Astrocyte (in vitro differentiated cells and primary cell): ENCODE measurements at regions not wholly inside any gene's neighbourhood (a gene's known extent, or its start where the extent isn't known, plus 50 kb on each side); places are given as distances from the start of the nearest gene placed in this dataset.

Experiments
- DNase-seq: peaks from one replicate; pipeline ENCODE4 v3.0.0-alpha.2; 2010; ENCODE audit warnings: low read depth
- FAIRE-seq: peaks from 2 replicates; lab custom pipeline; 2011; peaks lifted over from hg19 to GRCh38; lab: Jason Lieb, UNC
- H2AFZ ChIP-seq: 2 replicates; pipeline ENCODE4 v1.6.0; 2012; ENCODE audit warnings: low read depth, low read length, inconsistent platforms
- H3K27ac ChIP-seq: 2 replicates; pipeline ENCODE4 v1.5.1; 2011; ENCODE audit warnings: low read depth, low read length, inconsistent platforms
- H3K27me3 ChIP-seq: 2 replicates; pipeline ENCODE4 v1.6.0; 2011; ENCODE audit warnings: low read length, inconsistent platforms; ENCODE audit not compliant: insufficient read depth
- H3K36me3 ChIP-seq: 2 replicates; pipeline ENCODE4 v1.5.1; 2011; ENCODE audit warnings: low read length, inconsistent platforms; ENCODE audit not compliant: insufficient read depth
- H3K4me1 ChIP-seq: 2 replicates; pipeline ENCODE4 v1.5.1; 2011; ENCODE audit warnings: low read length, inconsistent platforms; ENCODE audit not compliant: insufficient read depth
- H3K4me2 ChIP-seq: 2 replicates; pipeline ENCODE4 v1.6.0; 2012; ENCODE audit warnings: low read length, inconsistent platforms
- H3K4me3 ChIP-seq: 2 replicates; pipeline ENCODE4 v1.5.1; 2011; ENCODE audit warnings: low read depth, mild to moderate bottlenecking, low read length, inconsistent platforms; ENCODE audit not compliant: insufficient read depth
- H3K79me2 ChIP-seq: 2 replicates; pipeline ENCODE4 v1.6.0; 2012; ENCODE audit warnings: mild to moderate bottlenecking, low read length, inconsistent platforms; ENCODE audit not compliant: insufficient read depth
- H3K9ac ChIP-seq: 2 replicates; pipeline ENCODE4 v1.6.0; 2012; ENCODE audit warnings: mild to moderate bottlenecking, low read length, inconsistent platforms
- H3K9me3 ChIP-seq: 2 replicates; pipeline ENCODE4 v1.5.1; 2012; ENCODE audit warnings: low read depth, mild to moderate bottlenecking, low read length, inconsistent platforms; ENCODE audit not compliant: insufficient read depth
- H4K20me1 ChIP-seq: 2 replicates; pipeline ENCODE4 v1.6.0; 2012; ENCODE audit warnings: low read length, inconsistent platforms; ENCODE audit not compliant: insufficient read depth
- H3K27ac Mint-ChIP-seq: one replicate; pipeline ENCODE4 v1.8.0; 2021; ENCODE audit warnings: mild to moderate bottlenecking, mixed read lengths; ENCODE audit not compliant: unreplicated experiment
- H3K27me3 Mint-ChIP-seq: one replicate; pipeline ENCODE4 v1.8.0; 2021; ENCODE audit warnings: low read depth, mixed read lengths; ENCODE audit not compliant: unreplicated experiment
- H3K36me3 Mint-ChIP-seq: one replicate; pipeline ENCODE4 v1.8.0; 2021; ENCODE audit warnings: low read depth, mixed read lengths; ENCODE audit not compliant: unreplicated experiment
- H3K4me1 Mint-ChIP-seq: one replicate; pipeline ENCODE4 v1.8.0; 2021; ENCODE audit warnings: low read depth, mixed read lengths; ENCODE audit not compliant: unreplicated experiment
- H3K4me3 Mint-ChIP-seq: one replicate; pipeline ENCODE4 v1.8.0; 2021; ENCODE audit warnings: mild to moderate bottlenecking, moderate library complexity, mixed read lengths; ENCODE audit not compliant: unreplicated experiment
- H3K9me3 Mint-ChIP-seq: one replicate; pipeline ENCODE4 v1.8.0; 2021; ENCODE audit warnings: mild to moderate bottlenecking, mixed read lengths; ENCODE audit not compliant: unreplicated experiment
- CTCF ChIP-seq: IDR thresholded peaks from 2 replicates; pipeline ENCODE4 v1.5.1; 2011; ENCODE audit warnings: low read depth, mild to moderate bottlenecking, inconsistent platforms, low read length, moderate library complexity; ENCODE audit not compliant: insufficient read depth
- EZH2 ChIP-seq: IDR thresholded peaks from 2 replicates; pipeline ENCODE4 v1.6.1; 2012; ENCODE audit warnings: mild to moderate bottlenecking, low read length, inconsistent platforms; ENCODE audit not compliant: insufficient read depth

- H3K79me2 ChIP-seq, result no peaks in the 10 kb centered on the region
- DNase-seq, result no peak
- no peaks in the 10 kb centered on the region for H3K9me3 ChIP-seq
- H3K4me3 ChIP-seq, result no peak overlapping the region
- H3K9ac ChIP-seq, result no peak overlapping the region
- Mint-ChIP-seq H3K27ac (no peak overlapping the region), H3K36me3 (no peaks in the 10 kb centered on the region), H3K4me3 (no peak overlapping the region), H3K9me3 (peaks cover 2% of the 10 kb centered on the region), H3K27me3 (no peaks in the 10 kb centered on the region), H3K4me1 (peaks cover 1% of the 10 kb centered on the region)
- H3K4me2 ChIP-seq, result no peak overlapping the region
- H2AFZ ChIP-seq, result peak overlapping the region; percentile 67
- H3K36me3 ChIP-seq, result no peaks in the 10 kb centered on the region
- H4K20me1 ChIP-seq, result no peaks in the 10 kb centered on the region
- no peaks in the 10 kb centered on the region for H3K4me1 ChIP-seq
- H3K27me3 ChIP-seq, result peaks cover 2% of the 10 kb centered on the region
- no peak overlapping the region for H3K27ac ChIP-seq
- TF ChIP-seq CTCF (no peak), EZH2 (no peak)
- FAIRE-seq, result no peak
These were observed 52.2 kb upstream of the SPACA1 start for GRCh38 chr6:87995461-87995860.

- no peak overlapping the region for H3K4me2 ChIP-seq
- H3K36me3 ChIP-seq, result no peaks in the 10 kb centered on the region
- DNase-seq (no peak), FAIRE-seq (no peak)
- no peaks in the 10 kb centered on the region for H4K20me1 ChIP-seq
- H3K27me3 ChIP-seq, result no peaks in the 10 kb centered on the region
- Mint-ChIP-seq H3K27me3 (no peaks in the 10 kb centered on the region), H3K36me3 (no peaks in the 10 kb centered on the region), H3K9me3 (peaks cover 2% of the 10 kb centered on the region), H3K4me3 (no peak overlapping the region), H3K4me1 (peaks cover 2% of the 10 kb centered on the region), H3K27ac (no peak overlapping the region)
- H2AFZ ChIP-seq, result no peak overlapping the region
- no peak overlapping the region for H3K4me3 ChIP-seq
- no peaks in the 10 kb centered on the region for H3K9me3 ChIP-seq
- H3K9ac ChIP-seq, result no peak overlapping the region
- H3K27ac ChIP-seq, result no peak overlapping the region
- H3K79me2 ChIP-seq, result no peaks in the 10 kb centered on the region
- H3K4me1 ChIP-seq, result no peaks in the 10 kb centered on the region
- TF ChIP-seq CTCF (no peak), EZH2 (no peak)
These were observed 54.3 kb upstream of the SPACA1 start for GRCh38 chr6:87993356-87993755.

- no peaks in the 10 kb centered on the region for H3K36me3 ChIP-seq
- Mint-ChIP-seq H3K9me3 (peaks cover 2% of the 10 kb centered on the region), H3K4me1 (peaks cover 2% of the 10 kb centered on the region), H3K27me3 (no peaks in the 10 kb centered on the region), H3K4me3 (no peak overlapping the region), H3K36me3 (no peaks in the 10 kb centered on the region), H3K27ac (no peak overlapping the region)
- no peaks in the 10 kb centered on the region for H4K20me1 ChIP-seq
- no peaks in the 10 kb centered on the region for H3K79me2 ChIP-seq
- FAIRE-seq, result no peak
- H3K9me3 ChIP-seq, result no peaks in the 10 kb centered on the region
- no peaks in the 10 kb centered on the region for H3K4me1 ChIP-seq
- no peak overlapping the region for H3K4me2 ChIP-seq
- no peak overlapping the region for H3K27ac ChIP-seq
- H3K27me3 ChIP-seq, result no peaks in the 10 kb centered on the region
- no peak overlapping the region for H3K4me3 ChIP-seq
- DNase-seq, result no peak
- no peak overlapping the region for H3K9ac ChIP-seq
- no peak for TF ChIP-seq EZH2
- no peak for TF ChIP-seq CTCF
- H2AFZ ChIP-seq, result no peak overlapping the region
These were observed 56.8 kb upstream of the SPACA1 start for GRCh38 chr6:87990871-87991270.
